ENCODE measurements at regions not wholly inside any gene's neighbourhood (a gene's known extent, or its start where the extent isn't known, plus 50 kb on each side); places are given as distances from the start of the nearest gene placed in this dataset.

- peak; percentile 52 to 62 for DNase-seq (ENCODE audit: low read depth in 2 of 2)
- TF ChIP-seq CTCF (IDR thresholded peaks at IDR 0.05; ENCODE audit: low read depth, low read length), result no peak
- no peak overlapping the region for H3K4me3 ChIP-seq (replicated peaks in 1 of 2; ENCODE audit: low read depth in 2 of 2, low read length in 2 of 2)
Measured at GRCh38 chr2:180495606-180496005, 484.8 kb upstream of the UBE2E3 start.

- H3K4me3 ChIP-seq (replicated peaks in 1 of 2; ENCODE audit: low read depth in 2 of 2, low read length in 2 of 2), result no peak overlapping the region
- no peak for DNase-seq (ENCODE audit: low read depth in 2 of 2)
- TF ChIP-seq CTCF (IDR thresholded peaks at IDR 0.05; ENCODE audit: low read depth, low read length), result no peak
Measured at GRCh38 chr2:180494286-180494685, 486.1 kb upstream of the UBE2E3 start.

GRCh38 chr2:180482696-180483095, 475.6 kb upstream of the CWC22 start:
- no peak for TF ChIP-seq CTCF (IDR thresholded peaks at IDR 0.05; ENCODE audit: low read depth, low read length)
- no peak overlapping the region for H3K4me3 ChIP-seq (replicated peaks in 1 of 2; ENCODE audit: low read depth in 2 of 2, low read length in 2 of 2)
- no peak for DNase-seq (ENCODE audit: low read depth in 2 of 2)

- no peak for DNase-seq (ENCODE audit: low read depth in 2 of 2)
- H3K4me3 ChIP-seq (replicated peaks in 1 of 2; ENCODE audit: low read depth in 2 of 2, low read length in 2 of 2), result no peak overlapping the region
- no peak for TF ChIP-seq CTCF (IDR thresholded peaks at IDR 0.05; ENCODE audit: low read depth, low read length)
Measured at GRCh38 chr2:180481998-180482397, 474.9 kb upstream of the CWC22 start.

- DNase-seq (ENCODE audit: low read depth in 2 of 2), result no peak
- TF ChIP-seq CTCF (IDR thresholded peaks at IDR 0.05; ENCODE audit: low read depth, low read length), result no peak
- H3K4me3 ChIP-seq (replicated peaks in 1 of 2; ENCODE audit: low read depth in 2 of 2, low read length in 2 of 2), result no peak overlapping the region
Measured at GRCh38 chr2:180478883-180479282, 471.8 kb upstream of the CWC22 start.

- no peak overlapping the region for H3K4me3 ChIP-seq (replicated peaks in 1 of 2; ENCODE audit: low read depth in 2 of 2, low read length in 2 of 2)
- DNase-seq (ENCODE audit: low read depth in 2 of 2), result no peak
- no peak for TF ChIP-seq CTCF (IDR thresholded peaks at IDR 0.05; ENCODE audit: low read depth, low read length)
Measured at GRCh38 chr2:180474716-180475115, 467.6 kb upstream of the CWC22 start.

- H3K4me3 ChIP-seq (replicated peaks in 1 of 2; ENCODE audit: low read depth in 2 of 2, low read length in 2 of 2), result no peak overlapping the region
- TF ChIP-seq CTCF (IDR thresholded peaks at IDR 0.05; ENCODE audit: low read depth, low read length), result no peak
- peak in 1 of 2 donors; percentile 26 for DNase-seq (ENCODE audit: low read depth in 2 of 2)
Measured at GRCh38 chr2:180473456-180473855, 466.4 kb upstream of the CWC22 start.

All from cardiac fibroblast (primary cell).